K562 (cell line): ENCODE measurements at regions not wholly inside any gene's neighbourhood (a gene's known extent, or its start where the extent isn't known, plus 50 kb on each side); places are given as distances from the start of the nearest gene placed in this dataset.

Source experiments
- ATAC-seq: fragments of 200-7000 bp; cut with Tn5 transposase; 3 replicates; pipeline ENCODE4 v1.9.1; 2020; ENCODE audit warnings: moderate library complexity
- BruUV-seq: library from RNA; stranded (reverse); fragments of 400-500 nt; replicated peaks from 2 replicates; lab custom pipeline; 2021; lab: Mats Ljungman, UMichigan
- CTCF ChIA-PET: fragments of 300-600 bp; formaldehyde crosslinking; extraction: SDS; loops from one replicate; lab custom pipeline; 2021; ENCODE audit warnings: low intra/inter-chr PET ratio; lab: Yijun Ruan, JAX
- POLR2A ChIA-PET: fragments of 300-600, 350-650 bp; sonication (Branson Sonifier 250); formaldehyde crosslinking; extraction: SDS; loops from one replicate; lab custom pipeline; 2021; ENCODE audit warnings: antibody characterized with exemption, inconsistent platforms; lab: Yijun Ruan, JAX
- DNase-seq, 4 experiments: peaks; one replicate each; pipeline versions ENCODE4 v3.0.0 to v3.0.0-alpha.2; 2011 to 2018; ENCODE audit warnings: low spot score in 3 of 4, mixed read lengths in 3 of 4; ENCODE audit errors: extremely low read depth in 1 of 4
- FAIRE-seq: peaks from 2 replicates; lab custom pipeline; 2011; peaks lifted over from hg19 to GRCh38; lab: Jason Lieb, UNC
- H2AFZ ChIP-seq: 2 replicates; pipeline ENCODE4 v1.6.0; 2011; ENCODE audit warnings: low read depth, low read length, control low read depth, inconsistent platforms
- H3K27ac ChIP-seq: fragments of 200-600 bp; 3 replicates; pipeline ENCODE4 v1.8.0; 2011; ENCODE audit warnings: low read depth, mild to moderate bottlenecking, control low read depth, inconsistent platforms, low read length, moderate library complexity, mixed read lengths; ENCODE audit errors: extremely low read depth
- H3K27me3 ChIP-seq, 2 experiments: fragments of 300-600 bp in 1 of 2; 2 replicates in 1 of 2; 3 replicates in 1 of 2; pipeline versions ENCODE4 v1.6.0 to v1.8.0; 2011; ENCODE audit warnings: inconsistent platforms in 2 of 2, low read length in 2 of 2, mild to moderate bottlenecking in 1 of 2, mixed read lengths in 1 of 2, moderate library complexity in 1 of 2; ENCODE audit not compliant: control insufficient read depth in 2 of 2, insufficient read depth in 2 of 2
- H3K36me3 ChIP-seq: fragments of 300-600 bp; 3 replicates; pipeline ENCODE4 v1.8.0; 2011; ENCODE audit warnings: mild to moderate bottlenecking, low read length, inconsistent platforms; ENCODE audit not compliant: control insufficient read depth, insufficient read depth
- H3K4me1 ChIP-seq, 2 experiments: fragments of 200-600 bp in 1 of 2; replicated peaks in 1 of 2; 2 replicates in 1 of 2; 3 replicates in 1 of 2; pipeline versions ENCODE4 v1.5.1 to v1.8.0; 2011; ENCODE audit warnings: inconsistent platforms in 2 of 2, low read length in 2 of 2, mild to moderate bottlenecking in 1 of 2, mixed read lengths in 1 of 2, moderate library complexity in 1 of 2; ENCODE audit not compliant: control insufficient read depth in 2 of 2, insufficient read depth in 2 of 2
- H3K4me2 ChIP-seq: 2 replicates; pipeline ENCODE4 v1.6.1; 2011; ENCODE audit warnings: low read length, control low read depth, inconsistent platforms, mixed read lengths; ENCODE audit not compliant: insufficient read depth
- H3K4me3 ChIP-seq: fragments of 200-600 bp; sonication (generic), shearing (Covaris generic); 2 replicates; pipeline ENCODE4 v1.5.1; 2016; ENCODE audit warnings: control low read depth, inconsistent platforms
- H3K79me2 ChIP-seq: fragments of 200-600 bp; 3 replicates; pipeline ENCODE4 v1.8.0; 2011; ENCODE audit warnings: low read length, inconsistent platforms; ENCODE audit not compliant: control insufficient read depth, insufficient read depth
- H3K9ac ChIP-seq, 2 experiments: 2 replicates each; pipeline versions ENCODE4 v1.6.0 to v1.6.1; 2011; ENCODE audit warnings: low read depth in 2 of 2, low read length in 2 of 2, control low read depth in 1 of 2, inconsistent platforms in 1 of 2, mild to moderate bottlenecking in 1 of 2, mixed read lengths in 1 of 2; ENCODE audit not compliant: insufficient read depth in 1 of 2
- H3K9me1 ChIP-seq: one replicate; pipeline ENCODE4 v1.6.0; 2011; ENCODE audit warnings: inconsistent platforms, mild to moderate bottlenecking, low read length, moderate library complexity; ENCODE audit not compliant: control insufficient read depth, insufficient read depth
- H3K9me3 ChIP-seq: replicated peaks from 2 replicates; pipeline ENCODE4 v1.5.1; 2011; ENCODE audit warnings: low read depth, low read length, inconsistent platforms; ENCODE audit not compliant: control insufficient read depth, insufficient read depth
- H4K20me1 ChIP-seq: replicated peaks from 2 replicates; pipeline ENCODE4 v1.6.1; 2011; ENCODE audit warnings: low read length, inconsistent platforms, mixed read lengths; ENCODE audit not compliant: control insufficient read depth, insufficient read depth
- BMI1 ChIP-seq: fragments of 150-350 bp; IDR thresholded peaks from 2 replicates; pipeline ENCODE4 v1.6.1; 2014; ENCODE audit warnings: low read length
- E2F4 ChIP-seq: sonication (generic); formaldehyde crosslinking; IDR thresholded peaks from 2 replicates; pipeline ENCODE4 v1.8.0; 2022; ENCODE audit warnings: mild to moderate bottlenecking, low read depth, missing genetic modification reagents
- FOXP4 ChIP-seq: sonication (generic); formaldehyde crosslinking; IDR thresholded peaks from 2 replicates; pipeline ENCODE4 v1.8.0; 2022; ENCODE audit warnings: mild to moderate bottlenecking, missing genetic modification reagents, borderline replicate concordance
- FUS ChIP-seq: fragments of 200-400 bp; formaldehyde crosslinking; optimal IDR thresholded peaks from 2 replicates; pipeline ENCODE3; 2017; ENCODE audit warnings: low read depth, low read length
- JUN ChIP-seq, 2 experiments: sonication (generic) in 1 of 2; formaldehyde crosslinking in 1 of 2; IDR thresholded peaks; 2 replicates each; pipeline versions ENCODE4 v1.6.1 to v1.8.0; 2012 to 2022; ENCODE audit warnings: borderline replicate concordance in 2 of 2, mild to moderate bottlenecking in 2 of 2, improper control_type of control experiment in 1 of 2, low read depth in 1 of 2, low read length in 1 of 2, missing genetic modification reagents in 1 of 2
- KLF1 ChIP-seq: fragments of 450-650 bp; IDR thresholded peaks from 2 replicates; pipeline ENCODE4 v1.6.1; 2016; ENCODE audit warnings: missing genetic modification characterization, missing compliant biosample characterization
- NCOA6 ChIP-seq: fragments of 450-650 bp; IDR thresholded peaks from 2 replicates; pipeline ENCODE4 v1.6.1; 2017; ENCODE audit warnings: mild to moderate bottlenecking
- PCBP2 ChIP-seq: fragments of 200-400 bp; formaldehyde crosslinking; IDR thresholded peaks from 2 replicates; pipeline ENCODE4 v1.6.1; 2018; ENCODE audit warnings: low read length, low read depth, mild to moderate bottlenecking, moderate library complexity; ENCODE audit not compliant: poor library complexity, severe bottlenecking
- ZBTB34 ChIP-seq: fragments of 250-450 bp; sonication (Bioruptor Pico); IDR thresholded peaks from 2 replicates; pipeline ENCODE4 v1.8.0; 2021; ENCODE audit warnings: mild to moderate bottlenecking, moderate library complexity
- ZNF239 ChIP-seq: fragments of 250-450 bp; sonication (Bioruptor Pico); IDR thresholded peaks from 2 replicates; pipeline ENCODE4 v1.4.0; 2020; ENCODE audit warnings: mild to moderate bottlenecking
- ZNF24 ChIP-seq: fragments of 450-650 bp; IDR thresholded peaks from 2 replicates; pipeline ENCODE4 v1.6.1; 2016
- ZNF395 ChIP-seq: fragments of 200-800 bp; sonication (Bioruptor generic); IDR thresholded peaks from 2 replicates; pipeline ENCODE4 v1.6.1; 2017; ENCODE audit warnings: missing genetic modification characterization, missing compliant biosample characterization
- ZNF398 ChIP-seq: fragments of 250-450 bp; sonication (Bioruptor Pico); IDR thresholded peaks from 2 replicates; pipeline ENCODE4 v1.8.0; 2021; ENCODE audit warnings: moderate library complexity, mild to moderate bottlenecking, inconsistent platforms
- in situ Hi-C: fragments of 300-500 bp; cut with MboI; formaldehyde crosslinking; loops from 4 replicates; pipeline ENCODE4 v1.15.0; 2018; ENCODE audit warnings: inconsistent platforms, mixed read lengths
- intact Hi-C: fragments of 100-400 bp; cut with micrococcal nuclease; formaldehyde crosslinking; loops from 2 replicates; pipeline ENCODE4 v1.14.2; 2022

- H3K27me3 ChIP-seq: no peaks in the 10 kb centered on the region
- ATAC-seq (no peak), DNase-seq (no peak), FAIRE-seq (no peak)
- H3K9me3 ChIP-seq: no peaks in the 10 kb centered on the region; the same call in 1 of the 2 replicates
- in situ Hi-C loops: no loop called here
- TF ChIP-seq KLF1 (tag): no peak
- no peak for TF ChIP-seq JUN (IDR thresholded peaks at IDR 0.05; ENCODE audit: borderline replicate concordance, low read depth, low read length)
- TF ChIP-seq JUN (CRISPR knock-in tag; IDR thresholded peaks at IDR 0.05; ENCODE audit: borderline replicate concordance): no peak
- TF ChIP-seq FOXP4 (CRISPR knock-in tag): no peak
- no peak for TF ChIP-seq ZNF239
- TF ChIP-seq PCBP2: no peak
- no peak for TF ChIP-seq BMI1
- TF ChIP-seq FUS: no peak
- no peak for TF ChIP-seq ZNF398 (CRISPR knock-in tag)
- no peak for TF ChIP-seq E2F4 (CRISPR knock-in tag)
- TF ChIP-seq ZNF395 (CRISPR knock-in tag): no peak
- TF ChIP-seq NCOA6: no peak
- TF ChIP-seq ZNF24: no peak
- TF ChIP-seq ZBTB34 (CRISPR knock-in tag): no peak
- ChIA-PET POLR2A (no interaction called here), CTCF (no interaction called here)
- no peaks in the 10 kb centered on the region for H4K20me1 ChIP-seq
- intact Hi-C loops: no loop called here
- H3K27ac ChIP-seq: no peak overlapping the region
- H3K9ac ChIP-seq: no peak overlapping the region
- no TSS peak for BruUV-seq
- no peak overlapping the region for H2AFZ ChIP-seq
- H3K9me1 ChIP-seq: no peaks in the 10 kb centered on the region
- no peaks in the 10 kb centered on the region for H3K36me3 ChIP-seq
- no peak overlapping the region for H3K4me2 ChIP-seq
- H3K79me2 ChIP-seq: no peaks in the 10 kb centered on the region
- no peaks in the 10 kb centered on the region for H3K4me1 ChIP-seq
- no peak overlapping the region for H3K4me3 ChIP-seq
Measured at GRCh38 chr12:86597431-86597830, 341.2 kb upstream of the MGAT4C start.
